GM12891 (cell line): ENCODE measurements at regions not wholly inside any gene's neighbourhood (a gene's known extent, or its start where the extent isn't known, plus 50 kb on each side); places are given as distances from the start of the nearest gene placed in this dataset.
"Not testable (repeated sequence)": the region's sequence is repeated elsewhere in the genome, so short reads cannot be mapped to it uniquely, and the experiment has no call there.

Experiments
- PAX5 ChIP-seq: IDR thresholded peaks from 2 replicates; pipeline ENCODE4 v1.6.1; 2011; ENCODE audit warnings: low read length, moderate library complexity, mild to moderate bottlenecking; ENCODE audit not compliant: insufficient read depth, severe bottlenecking
- POLR2A ChIP-seq: IDR thresholded peaks from 2 replicates; pipeline ENCODE4 v1.6.1; 2011; ENCODE audit warnings: low read depth, low read length, control low read depth
- POLR2AphosphoS5 ChIP-seq: IDR thresholded peaks from 2 replicates; pipeline ENCODE4 v1.6.1; 2011; ENCODE audit warnings: low read depth, low read length, control low read depth
- SPI1 ChIP-seq: IDR thresholded peaks from 2 replicates; pipeline ENCODE4 v1.6.1; 2011; ENCODE audit warnings: low read depth, low read length, control low read depth
- TAF1 ChIP-seq: IDR thresholded peaks from 2 replicates; pipeline ENCODE4 v1.6.1; 2011; ENCODE audit warnings: low read depth, low read length, control low read depth

GRCh38 chr6:51202653-51203052 lies 384.0 kb downstream of the TFAP2B start:
- TF ChIP-seq POLR2A, TAF1, POLR2AphosphoS5, PAX5, SPI1: not testable (repeated sequence)
